GM23338 (cell line): ENCODE measurements at regions not wholly inside any gene's neighbourhood (a gene's known extent, or its start where the extent isn't known, plus 50 kb on each side); places are given as distances from the start of the nearest gene placed in this dataset.

ENCODE experiments used
- ATAC-seq: fragments of 200-7000 bp; cut with Tn5 transposase; 3 replicates; pipeline ENCODE4 v1.9.1; 2020
- DNase-seq: peaks from one replicate; pipeline ENCODE4 v3.0.0-alpha.2; 2015; ENCODE audit warnings: low spot score
- H2AFZ ChIP-seq: fragments of 200-600 bp; sonication (generic); 2 replicates; pipeline ENCODE4 v1.8.0; 2016; ENCODE audit warnings: antibody characterized with exemption, mild to moderate bottlenecking, moderate library complexity
- H3F3A ChIP-seq: fragments of 200-600 bp; sonication (generic); replicated peaks from 2 replicates; pipeline ENCODE4 v1.8.0; 2017; ENCODE audit warnings: antibody characterized with exemption, mixed run types, low read depth
- H3K27ac ChIP-seq: fragments of 200-600 bp; sonication (generic); 2 replicates; pipeline ENCODE4 v1.6.1; 2016; ENCODE audit warnings: low read depth
- H3K27me3 ChIP-seq: fragments of 200-600 bp; sonication (generic); 2 replicates; pipeline ENCODE4 v1.8.0; 2016; ENCODE audit warnings: mild to moderate bottlenecking, mixed run types, moderate library complexity; ENCODE audit not compliant: insufficient read depth
- H3K36me3 ChIP-seq: fragments of 200-600 bp; sonication (generic); 2 replicates; pipeline ENCODE4 v1.8.0; 2016; ENCODE audit warnings: mild to moderate bottlenecking; ENCODE audit not compliant: insufficient read depth
- H3K4me1 ChIP-seq: fragments of 200-600 bp; sonication (generic); 2 replicates; pipeline ENCODE4 v1.8.0; 2016; ENCODE audit warnings: mild to moderate bottlenecking, moderate library complexity; ENCODE audit not compliant: insufficient read depth
- H3K4me2 ChIP-seq: fragments of 200-600 bp; sonication (generic); 2 replicates; pipeline ENCODE4 v1.7.1; 2017; ENCODE audit warnings: mixed run types
- H3K4me3 ChIP-seq: fragments of 200-600 bp; sonication (generic); 2 replicates; pipeline ENCODE4 v1.6.1; 2016; ENCODE audit warnings: mixed run types
- H3K79me2 ChIP-seq: fragments of 200-600 bp; sonication (generic); replicated peaks from 2 replicates; pipeline ENCODE4 v1.8.0; 2017; ENCODE audit warnings: mild to moderate bottlenecking; ENCODE audit not compliant: insufficient read depth
- H3K9me2 ChIP-seq: fragments of 200-600 bp; sonication (generic); 2 replicates; pipeline ENCODE4 v1.8.0; 2017; ENCODE audit not compliant: insufficient read depth
- H4K20me1 ChIP-seq: fragments of 200-600 bp; sonication (generic); replicated peaks from 2 replicates; pipeline ENCODE4 v1.8.0; 2017; ENCODE audit warnings: mild to moderate bottlenecking; ENCODE audit not compliant: insufficient read depth
- H3K27ac Mint-ChIP-seq: 2 replicates; pipeline ENCODE4 v1.8.0; 2020; ENCODE audit warnings: inconsistent platforms, mild to moderate bottlenecking, moderate library complexity, mixed read lengths
- H3K27me3 Mint-ChIP-seq: 3 replicates; pipeline ENCODE4 v1.8.0; 2022; ENCODE audit warnings: low read depth, mild to moderate bottlenecking, moderate library complexity, mixed read lengths, inconsistent platforms; ENCODE audit not compliant: insufficient read depth, poor library complexity
- H3K36me3 Mint-ChIP-seq: 3 replicates; pipeline ENCODE4 v1.8.0; 2021; ENCODE audit warnings: low read depth, mild to moderate bottlenecking, inconsistent platforms, moderate library complexity, mixed read lengths
- H3K4me1 Mint-ChIP-seq: 3 replicates; pipeline ENCODE4 v1.8.0; 2020; ENCODE audit warnings: mild to moderate bottlenecking, inconsistent platforms, mixed read lengths
- H3K4me3 Mint-ChIP-seq: 3 replicates; pipeline ENCODE4 v1.8.0; 2021; ENCODE audit warnings: moderate library complexity, mild to moderate bottlenecking, inconsistent platforms, mixed read lengths
- H3K9me3 Mint-ChIP-seq: 3 replicates; pipeline ENCODE4 v1.8.0; 2020; ENCODE audit warnings: moderate library complexity, mild to moderate bottlenecking, inconsistent platforms, mixed read lengths
- CREB1 ChIP-seq: fragments of 250-450 bp; sonication (Bioruptor Pico); IDR thresholded peaks from 2 replicates; pipeline ENCODE4 v1.5.0; 2020; ENCODE audit warnings: low read depth, mild to moderate bottlenecking, moderate library complexity
- EZH2 ChIP-seq: fragments of 200-600 bp; sonication (generic); IDR thresholded peaks from one replicate; pipeline ENCODE4 v1.8.0; 2017; ENCODE audit warnings: antibody characterized with exemption, mild to moderate bottlenecking, low read depth; ENCODE audit not compliant: unreplicated experiment
- EZH2phosphoT487 ChIP-seq: fragments of 200-600 bp; sonication (generic); IDR thresholded peaks from one replicate; pipeline ENCODE4 v1.8.1; 2018; ENCODE audit warnings: antibody characterized with exemption; ENCODE audit not compliant: unreplicated experiment
- JUNB ChIP-seq: IDR thresholded peaks from one replicate; pipeline ENCODE4 v1.6.1; 2016; ENCODE audit warnings: antibody characterized with exemption; ENCODE audit not compliant: unreplicated experiment
- NANOG ChIP-seq: IDR thresholded peaks from 2 replicates; pipeline ENCODE4 v1.6.1; 2016; ENCODE audit warnings: antibody characterized with exemption, borderline replicate concordance
- POLR2AphosphoS5 ChIP-seq: IDR thresholded peaks from 2 replicates; pipeline ENCODE4 v1.6.1; 2016; ENCODE audit warnings: antibody characterized with exemption, low read depth
- STAT1 ChIP-seq: IDR thresholded peaks from one replicate; pipeline ENCODE4 v1.6.1; 2016; ENCODE audit warnings: antibody characterized with exemption; ENCODE audit not compliant: unreplicated experiment
- ZNF331 ChIP-seq: fragments of 250-450 bp; sonication (Bioruptor Pico); IDR thresholded peaks from 2 replicates; pipeline ENCODE4 v1.5.0; 2020; ENCODE audit warnings: low read depth, mild to moderate bottlenecking, moderate library complexity
- TF ChIP-seq, protein P1 (sequence below): fragments of 250-450 bp; sonication (Bioruptor Pico); IDR thresholded peaks from 2 replicates; pipeline ENCODE4 v1.5.0; 2020; ENCODE audit warnings: mild to moderate bottlenecking, moderate library complexity
- TF ChIP-seq, protein P2 (sequence below): IDR thresholded peaks from one replicate; pipeline ENCODE4 v1.6.1; 2018; ENCODE audit warnings: antibody characterized with exemption; ENCODE audit not compliant: unreplicated experiment
- TF ChIP-seq, protein P3 (sequence below), 2 experiments: fragments of 200-600 bp in 1 of 2; sonication (generic) in 1 of 2; conservative IDR thresholded peaks; 2 replicates each; pipeline versions ENCODE4 v1.5.1 to v1.6.1; 2016 to 2017; ENCODE audit warnings: antibody characterized with exemption in 2 of 2, low read depth in 2 of 2, mild to moderate bottlenecking in 2 of 2, moderate library complexity in 1 of 2

DNA sequence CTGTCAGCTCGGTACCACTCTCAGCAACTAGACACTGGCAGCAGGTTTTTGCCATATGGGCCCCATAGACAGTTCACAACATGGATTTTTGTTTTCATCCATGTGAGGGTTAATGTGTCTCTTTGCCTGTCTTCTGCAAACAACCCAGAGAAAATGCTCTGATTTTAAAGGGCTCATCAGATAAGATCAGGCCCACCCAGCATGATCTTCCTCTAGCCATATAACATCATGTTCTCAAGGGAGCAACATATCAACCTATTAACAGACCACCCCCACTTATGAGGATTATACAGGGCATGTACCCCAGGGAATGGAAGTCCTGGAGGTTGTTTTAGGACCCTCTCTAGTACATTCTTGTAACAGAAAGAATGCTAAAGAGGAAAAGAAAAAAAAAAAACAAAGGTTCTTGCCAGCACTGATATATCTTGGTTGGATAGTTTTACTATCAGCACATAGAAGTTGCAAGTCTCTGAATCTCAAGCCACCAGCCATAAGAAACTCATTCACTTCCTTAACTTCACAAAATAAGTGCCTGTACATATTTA lies 1015.1 kb downstream of the TLE4 start:
- H3K27me3 Mint-ChIP-seq = no peaks in the 10 kb centered on the region
- H3K36me3 Mint-ChIP-seq = no peaks in the 10 kb centered on the region
- no peaks in the 10 kb centered on the region for H3K79me2 ChIP-seq
- H3K4me1 ChIP-seq = peaks cover 22% of the 10 kb centered on the region; the same call in 1 of the 2 replicates
- H3K4me3 Mint-ChIP-seq = no peak overlapping the region
- H3K27ac Mint-ChIP-seq = no peak overlapping the region
- H3K27ac ChIP-seq = no peak overlapping the region
- no peaks in the 10 kb centered on the region for H3K9me2 ChIP-seq
- H3K9me3 Mint-ChIP-seq = no peaks in the 10 kb centered on the region
- H3K4me3 ChIP-seq = no peak overlapping the region
- no peaks in the 10 kb centered on the region for H3F3A ChIP-seq
- no peak overlapping the region; the same call in 1 of the 2 replicates for H2AFZ ChIP-seq
- no peak overlapping the region for H3K4me2 ChIP-seq
- TF ChIP-seq, protein P1, sequence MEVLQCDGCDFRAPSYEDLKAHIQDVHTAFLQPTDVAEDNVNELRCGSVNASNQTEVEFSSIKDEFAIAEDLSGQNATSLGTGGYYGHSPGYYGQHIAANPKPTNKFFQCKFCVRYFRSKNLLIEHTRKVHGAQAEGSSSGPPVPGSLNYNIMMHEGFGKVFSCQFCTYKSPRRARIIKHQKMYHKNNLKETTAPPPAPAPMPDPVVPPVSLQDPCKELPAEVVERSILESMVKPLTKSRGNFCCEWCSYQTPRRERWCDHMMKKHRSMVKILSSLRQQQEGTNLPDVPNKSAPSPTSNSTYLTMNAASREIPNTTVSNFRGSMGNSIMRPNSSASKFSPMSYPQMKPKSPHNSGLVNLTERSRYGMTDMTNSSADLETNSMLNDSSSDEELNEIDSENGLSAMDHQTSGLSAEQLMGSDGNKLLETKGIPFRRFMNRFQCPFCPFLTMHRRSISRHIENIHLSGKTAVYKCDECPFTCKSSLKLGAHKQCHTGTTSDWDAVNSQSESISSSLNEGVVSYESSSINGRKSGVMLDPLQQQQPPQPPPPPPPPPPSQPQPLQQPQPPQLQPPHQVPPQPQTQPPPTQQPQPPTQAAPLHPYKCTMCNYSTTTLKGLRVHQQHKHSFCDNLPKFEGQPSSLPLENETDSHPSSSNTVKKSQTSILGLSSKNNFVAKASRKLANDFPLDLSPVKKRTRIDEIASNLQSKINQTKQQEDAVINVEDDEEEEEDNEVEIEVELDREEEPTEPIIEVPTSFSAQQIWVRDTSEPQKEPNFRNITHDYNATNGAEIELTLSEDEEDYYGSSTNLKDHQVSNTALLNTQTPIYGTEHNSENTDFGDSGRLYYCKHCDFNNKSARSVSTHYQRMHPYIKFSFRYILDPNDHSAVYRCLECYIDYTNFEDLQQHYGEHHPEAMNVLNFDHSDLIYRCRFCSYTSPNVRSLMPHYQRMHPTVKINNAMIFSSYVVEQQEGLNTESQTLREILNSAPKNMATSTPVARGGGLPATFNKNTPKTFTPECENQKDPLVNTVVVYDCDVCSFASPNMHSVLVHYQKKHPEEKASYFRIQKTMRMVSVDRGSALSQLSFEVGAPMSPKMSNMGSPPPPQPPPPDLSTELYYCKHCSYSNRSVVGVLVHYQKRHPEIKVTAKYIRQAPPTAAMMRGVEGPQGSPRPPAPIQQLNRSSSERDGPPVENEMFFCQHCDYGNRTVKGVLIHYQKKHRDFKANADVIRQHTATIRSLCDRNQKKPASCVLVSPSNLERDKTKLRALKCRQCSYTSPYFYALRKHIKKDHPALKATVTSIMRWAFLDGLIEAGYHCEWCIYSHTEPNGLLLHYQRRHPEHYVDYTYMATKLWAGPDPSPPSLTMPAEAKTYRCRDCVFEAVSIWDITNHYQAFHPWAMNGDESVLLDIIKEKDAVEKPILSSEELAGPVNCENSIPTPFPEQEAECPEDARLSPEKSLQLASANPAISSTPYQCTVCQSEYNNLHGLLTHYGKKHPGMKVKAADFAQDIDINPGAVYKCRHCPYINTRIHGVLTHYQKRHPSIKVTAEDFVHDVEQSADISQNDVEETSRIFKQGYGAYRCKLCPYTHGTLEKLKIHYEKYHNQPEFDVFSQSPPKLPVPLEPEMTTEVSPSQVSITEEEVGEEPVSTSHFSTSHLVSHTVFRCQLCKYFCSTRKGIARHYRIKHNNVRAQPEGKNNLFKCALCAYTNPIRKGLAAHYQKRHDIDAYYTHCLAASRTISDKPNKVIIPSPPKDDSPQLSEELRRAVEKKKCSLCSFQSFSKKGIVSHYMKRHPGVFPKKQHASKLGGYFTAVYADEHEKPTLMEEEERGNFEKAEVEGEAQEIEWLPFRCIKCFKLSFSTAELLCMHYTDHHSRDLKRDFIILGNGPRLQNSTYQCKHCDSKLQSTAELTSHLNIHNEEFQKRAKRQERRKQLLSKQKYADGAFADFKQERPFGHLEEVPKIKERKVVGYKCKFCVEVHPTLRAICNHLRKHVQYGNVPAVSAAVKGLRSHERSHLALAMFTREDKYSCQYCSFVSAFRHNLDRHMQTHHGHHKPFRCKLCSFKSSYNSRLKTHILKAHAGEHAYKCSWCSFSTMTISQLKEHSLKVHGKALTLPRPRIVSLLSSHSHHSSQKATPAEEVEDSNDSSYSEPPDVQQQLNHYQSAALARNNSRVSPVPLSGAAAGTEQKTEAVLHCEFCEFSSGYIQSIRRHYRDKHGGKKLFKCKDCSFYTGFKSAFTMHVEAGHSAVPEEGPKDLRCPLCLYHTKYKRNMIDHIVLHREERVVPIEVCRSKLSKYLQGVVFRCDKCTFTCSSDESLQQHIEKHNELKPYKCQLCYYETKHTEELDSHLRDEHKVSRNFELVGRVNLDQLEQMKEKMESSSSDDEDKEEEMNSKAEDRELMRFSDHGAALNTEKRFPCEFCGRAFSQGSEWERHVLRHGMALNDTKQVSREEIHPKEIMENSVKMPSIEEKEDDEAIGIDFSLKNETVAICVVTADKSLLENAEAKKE (CRISPR knock-in tag) = no peak
- no peaks in the 10 kb centered on the region for H3K27me3 ChIP-seq
- H3K4me1 Mint-ChIP-seq = peaks cover 15% of the 10 kb centered on the region
- H4K20me1 ChIP-seq = no peaks in the 10 kb centered on the region
- ATAC-seq (no peak), DNase-seq (no peak)
- H3K36me3 ChIP-seq = no peaks in the 10 kb centered on the region

DNA sequence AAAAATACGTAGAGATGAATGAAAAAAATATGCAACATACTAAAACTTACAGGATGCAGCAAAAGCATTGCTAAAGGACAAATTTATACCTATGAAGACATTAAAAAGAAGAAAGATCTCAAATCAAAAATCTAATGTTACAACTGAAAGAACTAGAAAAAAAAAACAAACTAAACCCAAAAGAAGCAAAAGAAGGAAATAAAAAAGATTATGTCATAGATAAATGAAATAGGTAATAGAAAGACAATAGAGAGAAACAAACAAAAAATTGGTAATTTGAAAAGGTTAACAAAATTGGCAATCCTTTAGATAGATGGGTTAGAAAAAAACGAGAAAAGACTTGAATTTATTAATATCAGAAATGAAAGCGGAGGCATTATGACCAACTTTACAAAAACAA lies 1000.2 kb downstream of the TLE4 start:
- Histone ChIP-seq H3K9me2 (peaks cover 6% of the 10 kb centered on the region; the same call in 1 of the 2 replicates), H3K4me3 (no peak overlapping the region), H3K27me3 (no peaks in the 10 kb centered on the region), H3K36me3 (0 out of 2 replicates have a peak, but pooled peaks cover 3% of the 10 kb centered on the region), H3K4me2 (no peak overlapping the region), H2AFZ (no peak overlapping the region), H3F3A (no peaks in the 10 kb centered on the region), H3K79me2 (no peaks in the 10 kb centered on the region), H4K20me1 (no peaks in the 10 kb centered on the region), H3K4me1 (no peaks in the 10 kb centered on the region), H3K27ac (no peak overlapping the region)
- H3K9me3 Mint-ChIP-seq = peaks cover 45% of the 10 kb centered on the region
- TF ChIP-seq NANOG = no peak
- TF ChIP-seq, protein P2, sequence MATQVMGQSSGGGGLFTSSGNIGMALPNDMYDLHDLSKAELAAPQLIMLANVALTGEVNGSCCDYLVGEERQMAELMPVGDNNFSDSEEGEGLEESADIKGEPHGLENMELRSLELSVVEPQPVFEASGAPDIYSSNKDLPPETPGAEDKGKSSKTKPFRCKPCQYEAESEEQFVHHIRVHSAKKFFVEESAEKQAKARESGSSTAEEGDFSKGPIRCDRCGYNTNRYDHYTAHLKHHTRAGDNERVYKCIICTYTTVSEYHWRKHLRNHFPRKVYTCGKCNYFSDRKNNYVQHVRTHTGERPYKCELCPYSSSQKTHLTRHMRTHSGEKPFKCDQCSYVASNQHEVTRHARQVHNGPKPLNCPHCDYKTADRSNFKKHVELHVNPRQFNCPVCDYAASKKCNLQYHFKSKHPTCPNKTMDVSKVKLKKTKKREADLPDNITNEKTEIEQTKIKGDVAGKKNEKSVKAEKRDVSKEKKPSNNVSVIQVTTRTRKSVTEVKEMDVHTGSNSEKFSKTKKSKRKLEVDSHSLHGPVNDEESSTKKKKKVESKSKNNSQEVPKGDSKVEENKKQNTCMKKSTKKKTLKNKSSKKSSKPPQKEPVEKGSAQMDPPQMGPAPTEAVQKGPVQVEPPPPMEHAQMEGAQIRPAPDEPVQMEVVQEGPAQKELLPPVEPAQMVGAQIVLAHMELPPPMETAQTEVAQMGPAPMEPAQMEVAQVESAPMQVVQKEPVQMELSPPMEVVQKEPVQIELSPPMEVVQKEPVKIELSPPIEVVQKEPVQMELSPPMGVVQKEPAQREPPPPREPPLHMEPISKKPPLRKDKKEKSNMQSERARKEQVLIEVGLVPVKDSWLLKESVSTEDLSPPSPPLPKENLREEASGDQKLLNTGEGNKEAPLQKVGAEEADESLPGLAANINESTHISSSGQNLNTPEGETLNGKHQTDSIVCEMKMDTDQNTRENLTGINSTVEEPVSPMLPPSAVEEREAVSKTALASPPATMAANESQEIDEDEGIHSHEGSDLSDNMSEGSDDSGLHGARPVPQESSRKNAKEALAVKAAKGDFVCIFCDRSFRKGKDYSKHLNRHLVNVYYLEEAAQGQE = no peak
- no peak for TF ChIP-seq EZH2
- no peak for TF ChIP-seq EZH2phosphoT487
- TF ChIP-seq CREB1 (CRISPR knock-in tag) = no peak
- TF ChIP-seq ZNF331 (CRISPR knock-in tag) = no peak
- TF ChIP-seq JUNB = no peak
- TF ChIP-seq, protein P3, sequence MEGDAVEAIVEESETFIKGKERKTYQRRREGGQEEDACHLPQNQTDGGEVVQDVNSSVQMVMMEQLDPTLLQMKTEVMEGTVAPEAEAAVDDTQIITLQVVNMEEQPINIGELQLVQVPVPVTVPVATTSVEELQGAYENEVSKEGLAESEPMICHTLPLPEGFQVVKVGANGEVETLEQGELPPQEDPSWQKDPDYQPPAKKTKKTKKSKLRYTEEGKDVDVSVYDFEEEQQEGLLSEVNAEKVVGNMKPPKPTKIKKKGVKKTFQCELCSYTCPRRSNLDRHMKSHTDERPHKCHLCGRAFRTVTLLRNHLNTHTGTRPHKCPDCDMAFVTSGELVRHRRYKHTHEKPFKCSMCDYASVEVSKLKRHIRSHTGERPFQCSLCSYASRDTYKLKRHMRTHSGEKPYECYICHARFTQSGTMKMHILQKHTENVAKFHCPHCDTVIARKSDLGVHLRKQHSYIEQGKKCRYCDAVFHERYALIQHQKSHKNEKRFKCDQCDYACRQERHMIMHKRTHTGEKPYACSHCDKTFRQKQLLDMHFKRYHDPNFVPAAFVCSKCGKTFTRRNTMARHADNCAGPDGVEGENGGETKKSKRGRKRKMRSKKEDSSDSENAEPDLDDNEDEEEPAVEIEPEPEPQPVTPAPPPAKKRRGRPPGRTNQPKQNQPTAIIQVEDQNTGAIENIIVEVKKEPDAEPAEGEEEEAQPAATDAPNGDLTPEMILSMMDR (conservative IDR thresholded peaks at IDR 0.05; ENCODE audit: low read depth in 2 of 2) = no peak
- no peak for TF ChIP-seq STAT1
- TF ChIP-seq POLR2AphosphoS5 = no peak
- no peaks in the 10 kb centered on the region for H3K4me1 Mint-ChIP-seq
- no peak overlapping the region for H3K4me3 Mint-ChIP-seq
- H3K36me3 Mint-ChIP-seq = peaks cover 30% of the 10 kb centered on the region; the same call in 2 of the 3 replicates
- no peak for ATAC-seq
- H3K27ac Mint-ChIP-seq = no peak overlapping the region
- H3K27me3 Mint-ChIP-seq = no peaks in the 10 kb centered on the region
- DNase-seq = no peak
